ENCODE measurements at regions not wholly inside any gene's neighbourhood (a gene's known extent, or its start where the extent isn't known, plus 50 kb on each side); places are given as distances from the start of the nearest gene placed in this dataset.
"Not testable (repeated sequence)": the region's sequence is repeated elsewhere in the genome, so short reads cannot be mapped to it uniquely, and the experiment has no call there.

DNA sequence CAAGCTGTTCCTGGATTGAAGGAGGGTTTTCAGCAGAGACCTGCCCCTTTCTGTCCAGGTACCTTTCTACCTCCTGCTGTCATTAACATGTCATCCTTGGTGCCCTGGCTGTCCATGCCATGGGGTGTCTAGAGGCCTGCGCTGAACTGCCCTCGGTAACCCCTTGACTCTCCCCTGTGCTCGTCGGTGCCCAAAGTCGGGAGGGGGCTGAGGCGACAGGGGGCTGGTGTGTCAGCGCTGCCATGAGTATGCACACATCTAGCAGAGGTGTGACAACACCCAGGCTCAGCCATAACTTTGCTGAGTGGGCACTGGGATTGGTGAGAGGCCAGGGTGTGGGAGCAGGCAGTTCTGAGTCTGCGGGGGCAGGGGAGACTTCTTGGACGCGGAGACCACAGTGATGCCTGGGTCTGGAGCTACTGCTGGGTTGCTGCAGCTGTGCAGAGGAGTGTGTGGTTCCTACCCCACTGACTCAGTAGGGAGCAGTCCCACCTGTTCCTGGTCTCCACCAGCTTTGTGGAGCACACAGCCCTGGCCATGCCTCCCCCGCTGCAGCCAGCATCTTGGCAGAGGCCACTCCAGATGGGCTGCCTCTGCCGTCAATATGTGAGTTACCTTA is 376.2 kb upstream of the SEMA3C start:
- no peaks in the 10 kb centered on the region for H3K36me3 ChIP-seq (ENCODE audit: control insufficient read depth, insufficient read depth, low read length)
- no peak overlapping the region for H2AFZ ChIP-seq (ENCODE audit: low read length)
- no peak overlapping the region for H3K4me3 ChIP-seq (replicated peaks in 1 of 4; ENCODE audit: control extremely low read depth in 1 of 4, insufficient read depth in 1 of 4, low read depth in 3 of 4, low read length in 4 of 4)
- no peaks in the 10 kb centered on the region for H3K27me3 ChIP-seq (ENCODE audit: control insufficient read depth, insufficient read depth, low read length)
- H3K27ac ChIP-seq (ENCODE audit: insufficient read depth, low read length): no peak overlapping the region
- no peak for TF ChIP-seq EZH2 (IDR thresholded peaks at IDR 0.05; ENCODE audit: low read length, missing control alignments)
- TF ChIP-seq, protein P1, sequence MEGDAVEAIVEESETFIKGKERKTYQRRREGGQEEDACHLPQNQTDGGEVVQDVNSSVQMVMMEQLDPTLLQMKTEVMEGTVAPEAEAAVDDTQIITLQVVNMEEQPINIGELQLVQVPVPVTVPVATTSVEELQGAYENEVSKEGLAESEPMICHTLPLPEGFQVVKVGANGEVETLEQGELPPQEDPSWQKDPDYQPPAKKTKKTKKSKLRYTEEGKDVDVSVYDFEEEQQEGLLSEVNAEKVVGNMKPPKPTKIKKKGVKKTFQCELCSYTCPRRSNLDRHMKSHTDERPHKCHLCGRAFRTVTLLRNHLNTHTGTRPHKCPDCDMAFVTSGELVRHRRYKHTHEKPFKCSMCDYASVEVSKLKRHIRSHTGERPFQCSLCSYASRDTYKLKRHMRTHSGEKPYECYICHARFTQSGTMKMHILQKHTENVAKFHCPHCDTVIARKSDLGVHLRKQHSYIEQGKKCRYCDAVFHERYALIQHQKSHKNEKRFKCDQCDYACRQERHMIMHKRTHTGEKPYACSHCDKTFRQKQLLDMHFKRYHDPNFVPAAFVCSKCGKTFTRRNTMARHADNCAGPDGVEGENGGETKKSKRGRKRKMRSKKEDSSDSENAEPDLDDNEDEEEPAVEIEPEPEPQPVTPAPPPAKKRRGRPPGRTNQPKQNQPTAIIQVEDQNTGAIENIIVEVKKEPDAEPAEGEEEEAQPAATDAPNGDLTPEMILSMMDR (conservative IDR thresholded peaks at IDR 0.05 in 1 of 2, IDR thresholded peaks at IDR 0.05 in 1 of 2; ENCODE audit: low read depth in 1 of 2, low read length in 2 of 2): no peak
- no peaks in the 10 kb centered on the region for H3K9me3 ChIP-seq (ENCODE audit: control insufficient read depth, insufficient read depth, low read depth, low read length)
- DNase-seq (ENCODE audit: low read depth in 2 of 2): peak in 1 of 2 donors; percentile 40
- H3K79me2 ChIP-seq (ENCODE audit: control insufficient read depth, insufficient read depth, low read length): no peaks in the 10 kb centered on the region
- H3K9ac ChIP-seq (ENCODE audit: insufficient read depth, low read length): no peak overlapping the region
- no peaks in the 10 kb centered on the region for H4K20me1 ChIP-seq (ENCODE audit: control insufficient read depth, extremely low read depth, insufficient read depth, low read length)
- no peak overlapping the region for H3K4me2 ChIP-seq (ENCODE audit: extremely low read depth, insufficient read depth, low read length)
- peaks cover 8% of the 10 kb centered on the region for H3K4me1 ChIP-seq (ENCODE audit: control insufficient read depth, extremely low read depth, insufficient read depth, low read length)

DNA sequence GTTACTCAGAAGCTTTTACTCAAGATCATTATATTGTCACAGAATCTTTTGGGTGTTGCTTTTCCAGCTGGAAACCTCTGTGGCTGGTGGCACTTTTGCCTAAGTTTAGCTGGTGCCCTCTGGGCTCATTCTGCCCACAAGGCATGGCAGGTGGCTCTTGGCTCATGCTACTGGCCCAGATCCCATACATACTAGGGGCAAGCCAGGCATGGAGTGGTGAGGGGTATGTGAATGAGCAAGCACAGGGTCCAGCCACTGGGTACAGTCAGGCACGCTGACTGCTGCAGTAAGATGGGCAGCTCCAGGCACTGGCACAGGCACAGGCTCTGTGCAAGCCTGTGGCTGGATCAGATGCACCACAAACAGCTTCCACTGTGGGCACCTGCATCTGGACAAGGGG is 375.0 kb upstream of the SEMA3C start:
- no peak overlapping the region for H3K4me3 ChIP-seq (replicated peaks in 1 of 4; ENCODE audit: control extremely low read depth in 1 of 4, insufficient read depth in 1 of 4, low read depth in 3 of 4, low read length in 4 of 4)
- no peak for DNase-seq (ENCODE audit: low read depth in 2 of 2)
- H3K4me1 ChIP-seq (ENCODE audit: control insufficient read depth, extremely low read depth, insufficient read depth, low read length): no peaks in the 10 kb centered on the region
- H3K9me3 ChIP-seq (ENCODE audit: control insufficient read depth, insufficient read depth, low read depth, low read length): no peaks in the 10 kb centered on the region
- no peaks in the 10 kb centered on the region for H3K36me3 ChIP-seq (ENCODE audit: control insufficient read depth, insufficient read depth, low read length)
- H3K4me2 ChIP-seq (ENCODE audit: extremely low read depth, insufficient read depth, low read length): no peak overlapping the region
- no peaks in the 10 kb centered on the region for H3K79me2 ChIP-seq (ENCODE audit: control insufficient read depth, insufficient read depth, low read length)
- no peak for TF ChIP-seq EZH2 (IDR thresholded peaks at IDR 0.05; ENCODE audit: low read length, missing control alignments)
- TF ChIP-seq, protein P1 (conservative IDR thresholded peaks at IDR 0.05 in 1 of 2, IDR thresholded peaks at IDR 0.05 in 1 of 2; ENCODE audit: low read depth in 1 of 2, low read length in 2 of 2): no peak
- no peaks in the 10 kb centered on the region for H4K20me1 ChIP-seq (ENCODE audit: control insufficient read depth, extremely low read depth, insufficient read depth, low read length)
- H3K27ac ChIP-seq (ENCODE audit: insufficient read depth, low read length): no peak overlapping the region
- no peaks in the 10 kb centered on the region for H3K27me3 ChIP-seq (ENCODE audit: control insufficient read depth, insufficient read depth, low read length)
- no peak overlapping the region for H2AFZ ChIP-seq (ENCODE audit: low read length)
- H3K9ac ChIP-seq (ENCODE audit: insufficient read depth, low read length): no peak overlapping the region

DNA sequence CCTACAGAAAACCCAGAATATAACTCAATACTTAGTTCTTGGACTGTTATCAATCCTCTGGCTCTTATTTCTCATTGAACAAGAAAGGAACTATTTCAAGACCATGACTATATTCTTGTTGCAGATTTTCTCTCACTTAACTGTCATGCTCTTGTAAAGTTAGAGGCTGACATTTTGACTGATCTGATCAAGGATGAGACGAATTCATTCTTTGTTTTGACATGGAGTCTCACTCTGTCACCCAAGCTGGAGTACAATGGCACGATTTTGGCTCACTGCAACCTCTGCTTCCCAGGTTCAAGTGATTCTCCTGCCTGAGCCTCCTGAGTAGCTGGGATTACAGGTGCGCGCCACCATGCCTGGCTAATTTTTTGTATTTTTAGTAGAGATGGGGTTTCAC is 367.9 kb upstream of the SEMA3C start:
- not testable (repeated sequence) for H3K9ac ChIP-seq (ENCODE audit: insufficient read depth, low read length); H3K36me3 ChIP-seq (ENCODE audit: control insufficient read depth, insufficient read depth, low read length); H2AFZ ChIP-seq (ENCODE audit: low read length); H3K4me3 ChIP-seq (replicated peaks in 1 of 4; ENCODE audit: control extremely low read depth in 1 of 4, insufficient read depth in 1 of 4, low read depth in 3 of 4, low read length in 4 of 4); H3K79me2 ChIP-seq (ENCODE audit: control insufficient read depth, insufficient read depth, low read length); H3K4me2 ChIP-seq (ENCODE audit: extremely low read depth, insufficient read depth, low read length); DNase-seq (ENCODE audit: low read depth in 2 of 2); H3K27me3 ChIP-seq (ENCODE audit: control insufficient read depth, insufficient read depth, low read length); H4K20me1 ChIP-seq (ENCODE audit: control insufficient read depth, extremely low read depth, insufficient read depth, low read length); H3K9me3 ChIP-seq (ENCODE audit: control insufficient read depth, insufficient read depth, low read depth, low read length); H3K4me1 ChIP-seq (ENCODE audit: control insufficient read depth, extremely low read depth, insufficient read depth, low read length); H3K27ac ChIP-seq (ENCODE audit: insufficient read depth, low read length)

All from fibroblast of lung (primary cell).